Adrenal gland (tissue), 9 donors: ENCODE measurements at regions not wholly inside any gene's neighbourhood (a gene's known extent, or its start where the extent isn't known, plus 50 kb on each side); places are given as distances from the start of the nearest gene placed in this dataset.

Experiments
- DNase-seq, 7 donors: peaks; one replicate each; pipeline ENCODE4 v3.0.0-alpha.2; 2019 to 2020
- H3K27ac ChIP-seq, 5 donors: fragments of 200-600 bp; sonication (generic) in 4 of 5; 1 replicate in 3 of 5; 2 replicates in 2 of 5; pipeline versions ENCODE4 v1.5.1 to v1.8.0; 2016 to 2020; ENCODE audit warnings: mild to moderate bottlenecking in 1 of 5
- H3K27me3 ChIP-seq: fragments of 200-600 bp; 2 replicates; pipeline ENCODE4 v1.8.0; 2021
- H3K36me3 ChIP-seq, 2 donors: fragments of 200-600 bp; replicated peaks in 1 of 2; 1 replicate in 1 of 2; 2 replicates in 1 of 2; pipeline versions ENCODE4 v1.5.1 to v1.8.0; 2018 to 2022
- H3K4me1 ChIP-seq, 2 donors: fragments of 200-600 bp; replicated peaks in 1 of 2; 1 replicate in 1 of 2; 2 replicates in 1 of 2; pipeline versions ENCODE4 v1.5.1 to v1.8.0; 2018 to 2021
- H3K4me3 ChIP-seq, 4 donors: fragments of 200-600 bp; sonication (generic) in 3 of 4; one replicate each; pipeline ENCODE4 v1.5.1; 2016 to 2018
- H3K9me3 ChIP-seq, 3 donors: fragments of 200-600 bp; sonication (generic) in 1 of 3; replicated peaks in 1 of 3; 1 replicate in 2 of 3; 2 replicates in 1 of 3; pipeline versions ENCODE4 v1.5.1 to v1.8.0; 2016 to 2021
- POLR2A ChIP-seq, 2 donors: fragments of 450-650 bp; IDR thresholded peaks; one replicate each; pipeline ENCODE4 v1.6.1; 2017; ENCODE audit warnings: antibody characterized with exemption in 2 of 2, mild to moderate bottlenecking in 2 of 2, moderate library complexity in 1 of 2
- WGBS, 4 donors: extraction: QIAGEN DNeasy Blood & Tissue Kit in 2 of 4; methylation state at CpG; one replicate each; pipeline versions ENCODE4 v1.1.5 to v1.1.7; 2013 to 2017; 5-methylcytosine and 5-hydroxymethylcytosine counted together
- intact Hi-C, 2 donors: fragments of 100-400 bp; cut with DNase I; formaldehyde crosslinking; loops; one replicate each; pipeline versions ENCODE4 v1.14.1 to v1.15.0; 2022 to 2023
- TF ChIP-seq, protein P1 (sequence below), 6 experiments: fragments of 450-650 bp in 4 of 6; fragments of 200-600 bp in 2 of 6; sonication (generic) in 1 of 6; IDR thresholded peaks; 1 replicate in 5 of 6; 2 replicates in 1 of 6; pipeline versions ENCODE4 v1.5.1 to v1.8.0; 2016 to 2021; ENCODE audit warnings: antibody characterized with exemption in 6 of 6, mild to moderate bottlenecking in 2 of 6, moderate library complexity in 1 of 6
- donor health status: healthy with polysubstance abuse.
- donor health status: Bipolar disorder and iron deficiency.
- donor health status: DM: yes; HTN: yes; CAD: no.
- donor health status: DM: no; HTN: no; CAD: no.
- donor health status: DM: no; HTN: no; CAD: no.

DNA sequence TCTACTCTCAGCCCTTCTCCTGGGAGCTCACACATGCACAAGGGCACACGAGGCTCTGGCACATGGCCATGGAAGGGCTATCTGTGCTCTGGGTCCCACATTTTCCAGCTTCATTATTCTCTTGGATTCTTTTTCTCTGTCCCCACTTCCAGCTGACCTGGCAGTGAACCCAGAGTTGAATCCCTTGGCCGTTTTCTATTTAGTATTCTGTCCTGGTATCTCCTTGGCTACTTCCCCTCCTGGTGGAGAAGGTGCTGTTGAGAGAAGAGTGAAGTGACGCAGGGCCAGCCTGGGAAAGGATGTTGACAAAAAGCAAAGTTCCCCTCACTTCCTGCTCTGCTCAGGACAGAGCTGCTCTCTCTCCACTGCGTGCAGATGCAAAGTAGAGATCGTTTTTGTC, 303.1 kb downstream of the IRS2 start:
- TF ChIP-seq POLR2A (IDR thresholded peaks at IDR 0.05), result no peak
- TF ChIP-seq, protein P1, sequence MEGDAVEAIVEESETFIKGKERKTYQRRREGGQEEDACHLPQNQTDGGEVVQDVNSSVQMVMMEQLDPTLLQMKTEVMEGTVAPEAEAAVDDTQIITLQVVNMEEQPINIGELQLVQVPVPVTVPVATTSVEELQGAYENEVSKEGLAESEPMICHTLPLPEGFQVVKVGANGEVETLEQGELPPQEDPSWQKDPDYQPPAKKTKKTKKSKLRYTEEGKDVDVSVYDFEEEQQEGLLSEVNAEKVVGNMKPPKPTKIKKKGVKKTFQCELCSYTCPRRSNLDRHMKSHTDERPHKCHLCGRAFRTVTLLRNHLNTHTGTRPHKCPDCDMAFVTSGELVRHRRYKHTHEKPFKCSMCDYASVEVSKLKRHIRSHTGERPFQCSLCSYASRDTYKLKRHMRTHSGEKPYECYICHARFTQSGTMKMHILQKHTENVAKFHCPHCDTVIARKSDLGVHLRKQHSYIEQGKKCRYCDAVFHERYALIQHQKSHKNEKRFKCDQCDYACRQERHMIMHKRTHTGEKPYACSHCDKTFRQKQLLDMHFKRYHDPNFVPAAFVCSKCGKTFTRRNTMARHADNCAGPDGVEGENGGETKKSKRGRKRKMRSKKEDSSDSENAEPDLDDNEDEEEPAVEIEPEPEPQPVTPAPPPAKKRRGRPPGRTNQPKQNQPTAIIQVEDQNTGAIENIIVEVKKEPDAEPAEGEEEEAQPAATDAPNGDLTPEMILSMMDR (IDR thresholded peaks at IDR 0.05), result no peak
- H3K9me3 ChIP-seq, result no peaks in the 10 kb centered on the region
- H3K36me3 ChIP-seq, result no peaks in the 10 kb centered on the region
- H3K27ac ChIP-seq, result no peak overlapping the region
- H3K27me3 ChIP-seq, result no peaks in the 10 kb centered on the region
- no peak overlapping the region for H3K4me3 ChIP-seq
- no peak for DNase-seq
- intact Hi-C loops, result no loop called here
- WGBS, 4 donors, result 55 to 64% (median 59%) methylated on average over 5 of the region's 5 CpGs
- peaks cover 22 to 42% of the 10 kb centered on the region in 2 donors for H3K4me1 ChIP-seq

DNA sequence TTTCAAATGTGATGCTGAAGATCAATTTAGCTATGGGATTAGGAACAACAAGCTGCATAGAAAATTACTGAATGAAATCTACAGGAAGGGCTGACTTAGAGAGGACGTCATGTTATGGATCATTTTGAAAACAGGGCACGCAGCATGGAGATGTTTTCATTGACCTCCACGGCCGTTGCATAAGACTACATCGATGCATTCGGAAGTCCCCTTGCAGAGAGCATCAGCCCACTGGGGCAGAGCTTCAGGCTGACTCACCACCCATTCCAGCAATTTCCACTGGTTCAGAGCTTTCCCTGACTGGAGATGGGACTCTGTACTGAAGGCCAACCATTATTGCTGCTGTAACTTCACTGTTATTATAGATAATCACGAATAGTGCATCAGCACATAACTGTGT, 305.3 kb downstream of the IRS2 start:
- WGBS, 4 donors, result 47 to 65% (median 57%) methylated on average over 7 of the region's 7 CpGs
- no peak for TF ChIP-seq POLR2A (IDR thresholded peaks at IDR 0.05)
- TF ChIP-seq, protein P1 (IDR thresholded peaks at IDR 0.05), result no peak
- Histone ChIP-seq H3K4me1 (peaks cover 14 to 24% of the 10 kb centered on the region in 2 donors), H3K36me3 (no peaks in the 10 kb centered on the region), H3K27me3 (no peaks in the 10 kb centered on the region), H3K9me3 (no peaks in the 10 kb centered on the region), H3K27ac (peak overlapping the region; percentile 71 to 94 (median 82)), H3K4me3 (no peak overlapping the region)
- intact Hi-C loops, result no loop called here
- DNase-seq, result peak in 5 of 7 donors; percentile 54 to 80 (median 72)

DNA sequence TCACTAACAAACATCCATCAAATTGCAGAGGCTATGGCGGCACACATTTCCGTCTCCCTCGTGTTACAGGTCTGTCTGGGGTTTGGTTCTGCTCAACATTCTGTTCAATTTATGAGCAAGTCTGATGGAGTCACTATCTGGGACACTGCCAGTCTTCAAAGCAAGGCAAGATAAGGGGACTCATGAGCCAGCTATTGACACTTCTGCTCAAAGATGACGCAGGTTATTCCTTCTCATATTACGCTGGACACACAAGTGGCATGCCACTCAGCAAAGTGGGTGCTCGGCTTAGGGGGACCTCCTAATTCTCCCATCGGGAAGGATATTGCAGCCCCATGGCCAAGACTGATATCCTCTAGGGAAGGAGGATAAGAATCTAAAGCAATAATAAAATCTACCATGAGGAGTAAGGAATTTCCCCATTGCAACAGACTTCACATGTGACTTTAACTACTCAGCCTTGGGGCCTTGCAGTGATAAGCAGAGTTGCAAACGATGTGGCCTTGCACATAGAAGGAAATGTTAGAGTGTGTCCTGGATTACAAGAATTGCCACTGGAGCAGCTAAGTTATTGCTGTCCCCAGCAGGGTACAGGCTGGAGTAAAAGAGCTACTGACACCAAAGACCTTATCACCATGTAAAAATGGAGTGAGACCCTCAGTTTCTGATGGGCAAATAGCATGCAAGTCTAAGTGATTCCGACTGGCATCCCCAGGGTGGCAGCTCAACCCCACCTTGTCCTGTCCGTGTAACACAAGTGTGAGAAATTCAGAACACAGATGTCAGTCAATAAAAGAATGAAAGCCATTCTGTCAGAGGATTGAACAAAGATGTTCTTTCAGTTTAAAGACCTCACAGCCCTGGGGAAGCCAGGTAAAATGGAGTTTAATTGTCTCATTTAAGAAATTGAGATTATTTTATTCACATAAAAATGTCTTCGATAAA, 306.1 kb downstream of the IRS2 start:
- Histone ChIP-seq H3K4me3 (no peak overlapping the region), H3K4me1 (peaks cover 14 to 19% of the 10 kb centered on the region in 2 donors), H3K27me3 (no peaks in the 10 kb centered on the region), H3K27ac (peak overlapping the region; percentile 71 to 94 (median 82)), H3K36me3 (no peaks in the 10 kb centered on the region), H3K9me3 (no peaks in the 10 kb centered on the region)
- peak; percentile 79 to 93 (median 90) for DNase-seq
- TF ChIP-seq, protein P1 (IDR thresholded peaks at IDR 0.05), result peak in 4 of 6 experiments; percentile 9 to 39 (median 22)
- peak in 1 of 2 donors; percentile 67 for TF ChIP-seq POLR2A (IDR thresholded peaks at IDR 0.05)
- WGBS, 4 donors, result 51 to 55% (median 52%) methylated on average over 11 of the region's 11 CpGs
- intact Hi-C loops, result no loop called here

DNA sequence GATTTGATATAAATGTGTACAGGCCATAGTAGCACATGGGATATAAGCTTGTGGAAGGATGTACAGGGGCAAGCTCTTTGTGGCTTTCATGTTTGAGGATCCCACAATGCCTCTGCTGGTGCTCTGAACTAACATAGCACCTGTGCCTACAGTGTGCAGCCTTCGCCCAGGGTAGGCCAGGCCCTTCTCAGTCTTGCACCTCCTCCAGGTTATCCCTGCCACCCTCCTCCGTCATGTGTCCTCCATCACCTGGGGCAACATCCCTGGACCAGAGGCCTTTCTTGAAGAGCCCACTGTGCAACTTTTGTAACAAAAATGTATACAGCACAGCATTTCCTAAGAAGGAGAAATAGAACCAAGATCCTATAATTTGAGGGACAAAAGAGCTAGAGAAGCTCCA, 306.8 kb downstream of the IRS2 start:
- intact Hi-C loops, result no loop called here
- Histone ChIP-seq H3K36me3 (no peaks in the 10 kb centered on the region), H3K27ac (peak overlapping the region; percentile 71 to 94 (median 82)), H3K4me3 (no peak overlapping the region), H3K9me3 (no peaks in the 10 kb centered on the region), H3K4me1 (peaks cover 14 to 19% of the 10 kb centered on the region in 2 donors), H3K27me3 (no peaks in the 10 kb centered on the region)
- no peak for TF ChIP-seq POLR2A (IDR thresholded peaks at IDR 0.05)
- TF ChIP-seq, protein P1 (IDR thresholded peaks at IDR 0.05), result no peak
- no peak for DNase-seq
- WGBS, 4 donors, result 88 to 96% (median 92%) methylated on average over 2 of the region's 2 CpGs
